HepG2 (cell line): ENCODE measurements at regions not wholly inside any gene's neighbourhood (a gene's known extent, or its start where the extent isn't known, plus 50 kb on each side); places are given as distances from the start of the nearest gene placed in this dataset.
"Not testable (repeated sequence)": the region's sequence is repeated elsewhere in the genome, so short reads cannot be mapped to it uniquely, and the experiment has no call there.

Experiments used
- ATAC-seq: fragments of 200-7000 bp; cut with Tn5 transposase; 3 replicates; pipeline ENCODE4 v1.9.1; 2020; ENCODE audit warnings: mild to moderate bottlenecking, moderate library complexity
- BruUV-seq: library from RNA; stranded (reverse); fragments of 400-500 nt; replicated peaks from 2 replicates; lab custom pipeline; 2021; lab: Mats Ljungman, UMichigan
- CTCF ChIA-PET: fragments of 300-600 bp; formaldehyde crosslinking; extraction: SDS; loops from one replicate; lab custom pipeline; 2021; ENCODE audit warnings: low total read pairs, inconsistent platforms, low intra/inter-chr PET ratio; lab: Yijun Ruan, JAX
- POLR2A ChIA-PET: fragments of 350-600 bp; sonication (Branson Sonifier 250); formaldehyde crosslinking; loops from one replicate; lab custom pipeline; 2020; ENCODE audit warnings: antibody characterized with exemption, inconsistent platforms; lab: Yijun Ruan, JAX
- DNase-seq: peaks from one replicate; pipeline ENCODE4 v3.0.0-alpha.2; 2015; ENCODE audit warnings: low spot score
- FAIRE-seq: peaks from 3 replicates; lab custom pipeline; 2011; peaks lifted over from hg19 to GRCh38; lab: Jason Lieb, UNC
- H2AFZ ChIP-seq: one replicate; pipeline ENCODE4 v1.6.1; 2011; ENCODE audit warnings: low read length, inconsistent platforms
- H3K27ac ChIP-seq: fragments of 300-600 bp; 3 replicates; pipeline ENCODE4 v1.8.0; 2011; ENCODE audit warnings: mixed run types, mild to moderate bottlenecking, mixed read lengths, low read length, inconsistent platforms; ENCODE audit not compliant: insufficient read depth; ENCODE audit errors: extremely low read length
- H3K27me3 ChIP-seq, 2 experiments: fragments of 200-600 bp in 1 of 2; 2 replicates in 1 of 2; 3 replicates in 1 of 2; pipeline versions ENCODE4 v1.6.0 to v1.8.0; 2011; ENCODE audit warnings: low read length in 2 of 2, mild to moderate bottlenecking in 2 of 2, moderate library complexity in 2 of 2, inconsistent platforms in 1 of 2; ENCODE audit not compliant: insufficient read depth in 2 of 2, control insufficient read depth in 1 of 2
- H3K36me3 ChIP-seq, 2 experiments: fragments of 200-600 bp in 1 of 2; replicated peaks in 1 of 2; 2 replicates in 1 of 2; 3 replicates in 1 of 2; pipeline versions ENCODE4 v1.5.1 to v1.8.0; 2011; ENCODE audit warnings: low read length in 2 of 2, inconsistent platforms in 1 of 2; ENCODE audit not compliant: insufficient read depth in 2 of 2, control insufficient read depth in 1 of 2
- H3K4me1 ChIP-seq: 2 replicates; pipeline ENCODE4 v1.5.1; 2012; ENCODE audit warnings: low read length, inconsistent platforms; ENCODE audit not compliant: insufficient read depth
- H3K4me2 ChIP-seq: 2 replicates; pipeline ENCODE4 v1.6.0; 2011; ENCODE audit warnings: low read depth, low read length, inconsistent platforms
- H3K4me3 ChIP-seq, 3 experiments: fragments of 200-600 bp in 1 of 3; sonication (generic), shearing (Covaris generic) in 1 of 3; replicated peaks in 1 of 3; 2 replicates each; pipeline ENCODE4 v1.5.1; 2011 to 2016; ENCODE audit warnings: low read length in 3 of 3, inconsistent platforms in 2 of 3, low read depth in 2 of 3, mild to moderate bottlenecking in 2 of 3, control low read depth in 1 of 3, mixed read lengths in 1 of 3; ENCODE audit not compliant: insufficient read depth in 1 of 3
- H3K79me2 ChIP-seq: one replicate; pipeline ENCODE4 v1.6.1; 2011; ENCODE audit warnings: low read length, inconsistent platforms; ENCODE audit not compliant: insufficient read depth
- H3K9ac ChIP-seq: 2 replicates; pipeline ENCODE4 v1.6.0; 2011; ENCODE audit warnings: mild to moderate bottlenecking, low read depth, low read length, inconsistent platforms; ENCODE audit not compliant: insufficient read depth
- H3K9me3 ChIP-seq: 2 replicates; pipeline ENCODE4 v1.5.1; 2012; ENCODE audit warnings: mild to moderate bottlenecking, low read length
- H4K20me1 ChIP-seq: 2 replicates; pipeline ENCODE4 v1.6.0; 2011; ENCODE audit warnings: inconsistent platforms, mild to moderate bottlenecking, low read length, moderate library complexity; ENCODE audit not compliant: insufficient read depth
- HIVEP1 ChIP-seq: sonication (generic); formaldehyde crosslinking; IDR thresholded peaks from 2 replicates; pipeline ENCODE4 v1.4.0; 2020; ENCODE audit warnings: mild to moderate bottlenecking, missing genetic modification reagents
- HOXA7 ChIP-seq: sonication (generic); formaldehyde crosslinking; IDR thresholded peaks from 2 replicates; pipeline ENCODE4 v1.8.1; 2022; ENCODE audit warnings: mild to moderate bottlenecking, missing genetic modification reagents, moderate library complexity
- MBD4 ChIP-seq: IDR thresholded peaks from 2 replicates; pipeline ENCODE4 v1.6.1; 2012; ENCODE audit warnings: low read length, inconsistent platforms, borderline replicate concordance
- NFKBIZ ChIP-seq: IDR thresholded peaks from 2 replicates; pipeline ENCODE4 v1.6.1; 2018; ENCODE audit warnings: missing genetic modification reagents, missing compliant biosample characterization
- SNAPC2 ChIP-seq: sonication (generic); formaldehyde crosslinking; IDR thresholded peaks from 2 replicates; pipeline ENCODE4 v1.8.1; 2022; ENCODE audit warnings: mild to moderate bottlenecking, missing genetic modification reagents
- TEAD3 ChIP-seq: optimal IDR thresholded peaks from 2 replicates; pipeline ENCODE3; 2016; ENCODE audit warnings: borderline replicate concordance
- ZNF510 ChIP-seq: sonication (generic); formaldehyde crosslinking; IDR thresholded peaks from 2 replicates; pipeline ENCODE4 v1.4.0; 2020; ENCODE audit warnings: low read depth, mild to moderate bottlenecking, missing genetic modification reagents
- ZNF7 ChIP-seq: IDR thresholded peaks from 2 replicates; pipeline ENCODE4 v1.6.1; 2016; ENCODE audit warnings: missing biosample characterization, missing genetic modification reagents
- ZNF749 ChIP-seq: sonication (generic); formaldehyde crosslinking; IDR thresholded peaks from 2 replicates; pipeline ENCODE4 v1.8.0; 2022; ENCODE audit warnings: mild to moderate bottlenecking, missing genetic modification reagents, moderate library complexity, borderline replicate concordance
- WGBS: methylation state at CpG from one replicate; pipeline ENCODE4 v1.1.6; 2017; ENCODE audit warnings: low lambda C conversion rate; 5-methylcytosine and 5-hydroxymethylcytosine counted together
- in situ Hi-C: cut with HindIII; loops from 2 replicates; pipeline ENCODE4 v1.10.0; 2017; ENCODE audit warnings: low pct_unique_long_range_greater_than_20kb; ENCODE audit not compliant: extremely low pct_ligation_motif_present
- intact Hi-C: fragments of 100-400 bp; cut with micrococcal nuclease; formaldehyde crosslinking; loops from one replicate; pipeline ENCODE4 v1.10.0; 2022; ENCODE audit not compliant: unreplicated experiment
- TF ChIP-seq, protein P1 (sequence below): IDR thresholded peaks from 2 replicates; pipeline ENCODE4 v1.6.1; 2016

DNA sequence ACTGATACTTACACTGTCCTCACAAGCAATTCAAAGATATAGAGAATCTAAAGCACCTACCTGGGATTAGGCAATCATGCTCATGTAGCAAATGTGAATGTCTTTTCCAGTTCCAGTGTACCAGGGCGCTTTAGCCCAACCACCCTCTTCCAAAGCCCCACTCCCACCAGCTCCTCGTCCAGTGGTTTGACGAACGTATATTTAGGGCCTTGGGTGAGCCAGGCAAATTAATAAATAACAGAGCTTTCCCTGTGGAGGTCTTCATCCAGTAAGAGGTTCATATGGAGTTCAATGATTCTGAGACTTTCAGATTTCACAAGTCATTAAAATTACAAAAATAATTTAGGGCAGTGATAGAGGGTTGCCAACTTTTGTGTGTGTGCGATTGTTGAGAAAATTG lies 162.3 kb upstream of the C2CD4B start:
- Histone ChIP-seq H3K9ac (no peak overlapping the region), H4K20me1 (no peaks in the 10 kb centered on the region), H3K9me3 (no peaks in the 10 kb centered on the region), H3K4me1 (peaks cover 7% of the 10 kb centered on the region; the same call in 1 of the 2 replicates), H3K27me3 (peaks cover 1 to 14% of the 10 kb centered on the region in 2 experiments; a peak in 3 of 5 replicates), H3K4me2 (no peak overlapping the region), H3K4me3 (no peak overlapping the region), H3K27ac (no peak overlapping the region), H3K36me3 (no peaks in the 10 kb centered on the region), H2AFZ (no peak overlapping the region), H3K79me2 (no peaks in the 10 kb centered on the region)
- in situ Hi-C loops (no loop called here), intact Hi-C loops (no loop called here)
- no TSS peak for BruUV-seq
- CTCF ChIA-PET: no interaction called here
- POLR2A ChIA-PET: no interaction called here
- DNase-seq (no peak), FAIRE-seq (no peak), ATAC-seq (no peak)
- 47% methylated on average over 5 of the region's 5 CpGs for WGBS
- TF ChIP-seq MBD4 (no peak), ZNF510 (CRISPR knock-in tag) (no peak), TEAD3 (no peak), HIVEP1 (CRISPR knock-in tag) (no peak), NFKBIZ (CRISPR knock-in tag) (no peak), ZNF7 (CRISPR knock-in tag) (no peak), SNAPC2 (CRISPR knock-in tag) (no peak), ZNF749 (CRISPR knock-in tag) (no peak), HOXA7 (no peak)
- TF ChIP-seq, protein P1, sequence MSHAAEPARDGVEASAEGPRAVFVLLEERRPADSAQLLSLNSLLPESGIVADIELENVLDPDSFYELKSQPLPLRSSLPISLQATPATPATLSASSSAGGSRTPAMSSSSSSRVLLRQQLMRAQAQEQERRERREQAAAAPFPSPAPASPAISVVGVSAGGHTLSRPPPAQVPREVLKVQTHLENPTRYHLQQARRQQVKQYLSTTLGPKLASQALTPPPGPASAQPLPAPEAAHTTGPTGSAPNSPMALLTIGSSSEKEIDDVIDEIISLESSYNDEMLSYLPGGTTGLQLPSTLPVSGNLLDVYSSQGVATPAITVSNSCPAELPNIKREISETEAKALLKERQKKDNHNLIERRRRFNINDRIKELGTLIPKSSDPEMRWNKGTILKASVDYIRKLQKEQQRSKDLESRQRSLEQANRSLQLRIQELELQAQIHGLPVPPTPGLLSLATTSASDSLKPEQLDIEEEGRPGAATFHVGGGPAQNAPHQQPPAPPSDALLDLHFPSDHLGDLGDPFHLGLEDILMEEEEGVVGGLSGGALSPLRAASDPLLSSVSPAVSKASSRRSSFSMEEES (CRISPR knock-in tag): no peak

DNA sequence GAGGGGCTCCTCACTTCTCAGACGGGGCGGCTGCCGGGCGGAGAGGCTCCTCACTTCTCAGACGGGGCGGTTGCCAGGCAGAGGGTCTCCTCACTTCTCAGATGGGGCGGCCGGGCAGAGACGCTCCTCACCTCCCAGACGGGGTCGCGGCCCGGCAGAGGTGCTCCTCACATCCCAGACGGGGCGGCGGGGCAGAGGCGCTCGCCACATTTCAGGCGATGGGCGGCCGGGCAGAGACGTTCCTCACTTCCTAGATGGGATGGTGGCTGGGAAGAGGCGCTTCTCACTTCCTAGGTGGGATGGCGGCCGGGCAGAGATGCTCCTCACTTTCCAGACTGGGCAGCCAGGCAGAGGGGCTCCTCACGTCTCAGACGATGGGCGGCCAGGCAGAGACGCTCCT lies 167.4 kb upstream of the C2CD4B start:
- ATAC-seq, H3K79me2 ChIP-seq, H3K4me3 ChIP-seq, POLR2A ChIA-PET, BruUV-seq, H3K4me1 ChIP-seq, H3K36me3 ChIP-seq, H4K20me1 ChIP-seq, H3K4me2 ChIP-seq, H2AFZ ChIP-seq, H3K9ac ChIP-seq, H3K9me3 ChIP-seq, H3K27ac ChIP-seq, intact Hi-C loops, FAIRE-seq, H3K27me3 ChIP-seq, in situ Hi-C loops, CTCF ChIA-PET, DNase-seq: not testable (repeated sequence)
- 98% methylated on average over 9 of the region's 29 CpGs for WGBS
